ENCODE measurements at regions not wholly inside any gene's neighbourhood (a gene's known extent, or its start where the extent isn't known, plus 50 kb on each side); places are given as distances from the start of the nearest gene placed in this dataset.

- FAIRE-seq, result no peak
Observed at GRCh38 chr9:126127591-126127990, 199.0 kb upstream of the MVB12B start.

GRCh38 chr9:126128494-126129142 lies 198.0 kb upstream of the MVB12B start:
- FAIRE-seq, result no peak

- FAIRE-seq, result no peak
Observed at GRCh38 chr9:126131066-126132010, 195.3 kb upstream of the MVB12B start.

- no peak for FAIRE-seq
Observed at GRCh38 chr9:126132746-126133145, 193.9 kb upstream of the MVB12B start.

GRCh38 chr9:126144196-126144595 lies 182.4 kb upstream of the MVB12B start:
- FAIRE-seq, result no peak

GRCh38 chr9:126144603-126145456 lies 181.8 kb upstream of the MVB12B start:
- FAIRE-seq, result no peak

- no peak for FAIRE-seq
Observed at GRCh38 chr9:126145887-126146253, 180.8 kb upstream of the MVB12B start.

GRCh38 chr9:126146254-126147145 lies 180.1 kb upstream of the MVB12B start:
- no peak for FAIRE-seq

GRCh38 chr9:126147186-126147935 lies 179.3 kb upstream of the MVB12B start:
- no peak for FAIRE-seq

- no peak for FAIRE-seq
Observed at GRCh38 chr9:126147936-126148870, 178.4 kb upstream of the MVB12B start.

GRCh38 chr9:126148994-126149393 lies 177.6 kb upstream of the MVB12B start:
- no peak for FAIRE-seq

GRCh38 chr9:126149661-126150060 lies 177.0 kb upstream of the MVB12B start:
- FAIRE-seq, result no peak

- FAIRE-seq, result no peak
Observed at GRCh38 chr9:126150411-126151030, 176.1 kb upstream of the MVB12B start.

- no peak for FAIRE-seq
Observed at GRCh38 chr9:126151031-126151685, 175.5 kb upstream of the MVB12B start.

GRCh38 chr9:126151686-126152134 lies 174.9 kb upstream of the MVB12B start:
- FAIRE-seq, result no peak

GRCh38 chr9:126152622-126153362 lies 173.8 kb upstream of the MVB12B start:
- FAIRE-seq, result no peak

- FAIRE-seq, result no peak
Observed at GRCh38 chr9:126153382-126153781, 173.2 kb upstream of the MVB12B start.

- no peak for FAIRE-seq
Observed at GRCh38 chr9:126154182-126154827, 172.3 kb upstream of the MVB12B start.

Data from G401.6 (cell line).